Raji (cell line): ENCODE measurements at regions not wholly inside any gene's neighbourhood (a gene's known extent, or its start where the extent isn't known, plus 50 kb on each side); places are given as distances from the start of the nearest gene placed in this dataset.

ENCODE experiments used
- POLR2A ChIP-seq: IDR thresholded peaks from 2 replicates; pipeline ENCODE4 v1.6.1; 2011; ENCODE audit warnings: low read depth, low read length, control low read depth; ENCODE audit not compliant: insufficient read depth

DNA sequence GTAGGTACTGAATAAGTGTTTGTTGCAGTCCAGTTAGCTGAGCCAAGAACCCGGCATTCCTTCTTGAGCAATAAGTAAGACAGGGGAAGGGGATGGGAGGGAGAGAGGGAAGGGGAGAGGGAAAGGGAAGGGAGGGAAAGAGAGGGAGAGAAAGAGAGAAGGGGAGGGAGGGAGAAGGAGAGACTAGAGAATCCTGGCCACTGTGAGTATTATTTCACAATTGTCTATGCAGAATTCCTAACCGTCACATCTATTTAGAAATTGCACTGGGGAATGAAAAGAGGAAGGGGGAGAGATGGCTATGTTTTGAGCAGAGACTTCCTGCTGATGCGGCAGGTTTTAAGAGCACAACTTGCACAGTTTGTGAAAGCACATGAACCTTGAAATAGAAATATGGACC lies 251.4 kb upstream of the ZMIZ1 start:
- TF ChIP-seq POLR2A: no peak

DNA sequence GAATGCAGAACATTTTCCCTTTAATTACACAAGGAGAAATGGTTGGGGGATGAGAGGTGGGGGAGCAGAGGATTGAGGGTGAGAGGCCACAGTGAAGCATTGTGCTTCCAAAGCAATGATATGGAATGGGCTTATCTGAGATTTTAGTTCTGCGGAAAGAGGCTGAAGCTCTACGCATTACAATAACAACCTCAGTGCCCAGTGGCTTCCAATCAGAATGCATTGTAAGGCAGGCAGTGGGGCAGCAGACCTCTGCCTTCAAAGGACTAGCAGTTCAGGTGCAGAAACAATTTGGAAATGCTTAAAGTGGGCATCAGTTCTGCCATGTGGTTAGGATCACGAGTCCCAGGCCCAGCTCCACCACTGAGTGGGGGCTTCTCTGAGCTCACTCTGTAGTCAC lies 251.0 kb upstream of the ZMIZ1 start:
- TF ChIP-seq POLR2A: no peak

DNA sequence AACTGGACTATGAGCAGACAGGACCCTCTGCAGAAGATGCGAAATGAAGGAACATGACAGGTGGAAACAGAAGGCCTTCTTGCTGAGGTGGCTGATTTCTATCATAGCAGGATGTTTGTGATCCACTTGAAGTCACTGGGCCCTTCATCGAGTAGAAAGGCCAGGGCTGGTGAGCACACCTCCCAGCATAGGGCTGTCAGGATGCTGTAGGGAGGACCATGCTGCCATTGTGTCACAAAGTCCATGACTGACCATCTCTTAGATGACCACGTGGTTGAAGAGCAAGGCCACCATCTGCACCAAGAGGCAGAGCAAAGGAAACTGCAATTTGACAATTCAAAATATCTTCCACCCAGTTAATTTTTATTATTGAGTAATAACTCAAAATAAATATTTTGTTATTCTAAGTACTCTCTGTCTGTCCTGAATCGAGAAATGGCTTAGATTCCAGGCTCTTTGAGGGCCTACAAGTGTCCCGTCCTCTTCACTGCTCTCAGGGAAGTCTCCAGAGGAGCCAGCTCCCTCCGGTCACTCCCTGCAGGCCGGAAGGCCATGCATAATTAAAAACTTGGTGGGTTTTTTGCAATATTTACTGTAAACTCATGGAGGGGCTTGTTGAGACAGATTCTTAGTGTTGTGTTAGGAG lies 249.3 kb upstream of the ZMIZ1 start:
- TF ChIP-seq POLR2A: no peak

DNA sequence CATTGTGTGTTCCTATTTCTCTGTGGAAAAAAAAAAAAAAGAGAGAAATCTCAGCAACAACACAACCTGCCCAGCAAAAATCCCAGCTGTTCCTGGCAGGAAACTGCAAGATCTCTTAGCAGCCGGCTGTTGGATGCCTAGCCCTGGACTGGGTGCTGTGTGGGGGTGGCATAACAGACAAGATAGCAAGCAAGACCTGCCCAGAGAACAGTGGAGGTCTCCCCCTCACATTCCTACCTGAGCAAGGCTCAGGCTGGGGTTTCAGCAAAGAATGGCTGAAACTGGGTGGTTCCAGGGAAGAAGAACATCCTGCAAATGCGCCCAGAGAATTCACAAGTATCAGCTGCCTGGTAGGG lies 248.8 kb upstream of the ZMIZ1 start:
- TF ChIP-seq POLR2A: no peak

DNA sequence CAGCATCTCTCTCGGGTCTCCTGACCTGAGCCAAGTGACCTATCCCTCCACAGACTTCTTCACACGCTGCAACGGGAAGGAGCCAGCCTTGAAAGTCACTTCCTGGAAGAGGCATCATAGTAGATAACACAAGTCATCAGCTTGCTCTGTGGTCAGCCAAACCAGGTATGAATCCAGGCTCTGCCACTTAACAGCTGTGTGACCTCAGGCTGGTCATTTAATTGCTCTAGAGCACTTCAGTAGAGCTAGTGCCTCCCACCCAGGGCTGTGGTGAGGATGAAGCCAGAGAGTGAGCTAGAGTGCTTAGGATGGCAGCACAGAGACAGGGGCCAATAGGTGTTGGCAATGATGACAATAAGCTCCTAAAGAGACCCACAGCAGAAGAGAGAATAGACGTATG lies 247.7 kb upstream of the ZMIZ1 start:
- no peak for TF ChIP-seq POLR2A

DNA sequence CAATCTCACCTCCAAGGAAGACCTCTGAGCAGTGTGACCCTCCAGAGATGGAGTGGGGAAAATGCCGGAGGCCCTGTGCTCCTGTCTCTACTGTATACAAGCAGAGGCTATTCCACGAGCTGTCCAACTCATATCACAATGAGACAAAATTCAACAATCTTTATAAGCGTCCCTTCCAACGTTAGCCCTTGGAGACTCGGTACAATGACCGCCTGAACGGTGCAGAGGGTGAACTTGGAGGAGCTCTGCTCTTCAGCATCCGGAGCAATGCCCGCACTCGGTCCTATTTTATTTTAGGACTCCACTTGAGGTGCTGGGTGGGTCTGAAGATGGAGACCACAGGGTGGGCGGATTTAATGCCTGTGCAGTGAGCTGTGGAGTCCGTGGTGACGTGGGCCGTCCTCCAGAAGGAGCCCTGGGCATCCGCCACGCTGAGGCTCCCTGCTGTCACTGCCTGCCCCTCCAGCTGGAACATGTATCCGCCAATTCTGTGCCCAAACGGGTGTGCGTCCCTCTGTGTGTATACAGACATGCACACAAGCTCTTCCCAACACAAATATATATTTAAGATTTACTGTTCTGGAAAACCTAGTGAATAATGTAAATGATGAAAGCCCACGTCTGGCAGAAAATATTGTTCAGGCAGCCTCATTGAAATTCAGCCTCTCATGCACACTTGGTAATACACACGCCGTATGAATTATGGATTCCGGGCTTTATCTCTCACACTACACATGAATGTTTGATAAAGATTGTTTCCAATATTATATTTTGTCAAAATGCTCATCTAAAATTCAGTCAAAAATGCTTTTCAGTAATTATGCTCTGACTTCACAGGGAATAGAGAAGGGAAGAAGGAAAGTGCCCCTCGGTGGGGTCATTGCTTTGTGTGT lies 239.9 kb upstream of the ZMIZ1 start:
- no peak for TF ChIP-seq POLR2A

DNA sequence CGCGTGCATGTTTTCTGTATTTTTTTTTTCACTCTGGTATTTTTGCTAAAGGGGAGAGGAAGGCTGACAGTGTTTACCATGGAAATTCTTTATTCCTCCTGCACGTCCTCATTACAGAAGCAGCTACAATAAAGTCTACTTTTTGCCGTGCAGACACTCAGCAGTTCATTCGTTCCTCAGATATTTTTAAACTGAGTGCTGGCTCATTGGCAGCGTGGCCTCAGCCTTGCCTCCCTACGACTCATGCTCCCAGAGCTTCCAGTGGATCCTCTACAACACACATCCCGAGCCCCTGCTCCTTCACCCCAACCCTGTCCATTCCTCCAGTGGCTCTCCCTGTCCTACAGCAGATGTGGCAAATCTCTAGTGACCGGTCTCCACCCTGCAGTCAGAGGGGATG lies 239.2 kb upstream of the ZMIZ1 start:
- TF ChIP-seq POLR2A: no peak

DNA sequence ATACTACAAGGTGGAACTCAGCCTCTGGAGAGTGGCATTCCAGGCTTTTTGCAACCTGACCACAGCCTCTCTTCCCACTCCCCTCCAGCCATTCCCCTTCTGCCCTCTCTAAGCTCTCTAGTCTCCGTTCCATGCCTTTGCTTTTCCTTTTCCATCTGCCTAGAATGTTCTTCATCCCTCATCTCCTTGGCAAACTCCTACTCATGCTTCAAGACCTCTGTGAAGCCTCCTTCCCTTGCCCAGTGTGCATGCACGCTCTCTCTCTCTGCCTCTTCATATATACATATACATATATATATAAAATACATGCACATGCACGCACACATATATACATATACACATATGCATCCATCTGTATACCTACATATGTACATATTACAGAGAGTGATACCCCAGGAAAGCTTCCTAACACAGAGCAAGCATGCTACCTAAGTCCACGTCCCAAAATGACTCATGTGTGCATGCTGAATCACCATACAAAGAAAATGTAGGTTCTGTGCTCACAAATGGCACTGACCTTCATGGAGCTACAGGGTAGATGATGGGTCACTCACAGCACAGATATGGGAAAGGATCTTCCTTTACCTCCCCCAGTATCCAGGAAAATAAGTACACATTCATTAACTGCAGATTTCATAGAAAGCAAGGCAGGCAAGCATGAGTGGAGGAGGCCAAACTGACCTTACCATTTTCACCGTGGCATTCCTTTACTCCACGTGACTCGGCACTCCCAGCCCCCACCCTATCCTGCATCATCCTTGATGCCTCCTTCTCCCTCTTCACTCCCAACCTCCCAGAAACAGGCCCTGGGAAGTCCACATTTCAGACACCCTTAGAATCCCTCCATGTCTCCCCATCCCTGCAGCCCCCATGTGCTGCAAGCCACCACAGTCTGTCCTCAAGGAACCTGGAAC lies 238.4 kb upstream of the ZMIZ1 start:
- TF ChIP-seq POLR2A: no peak

DNA sequence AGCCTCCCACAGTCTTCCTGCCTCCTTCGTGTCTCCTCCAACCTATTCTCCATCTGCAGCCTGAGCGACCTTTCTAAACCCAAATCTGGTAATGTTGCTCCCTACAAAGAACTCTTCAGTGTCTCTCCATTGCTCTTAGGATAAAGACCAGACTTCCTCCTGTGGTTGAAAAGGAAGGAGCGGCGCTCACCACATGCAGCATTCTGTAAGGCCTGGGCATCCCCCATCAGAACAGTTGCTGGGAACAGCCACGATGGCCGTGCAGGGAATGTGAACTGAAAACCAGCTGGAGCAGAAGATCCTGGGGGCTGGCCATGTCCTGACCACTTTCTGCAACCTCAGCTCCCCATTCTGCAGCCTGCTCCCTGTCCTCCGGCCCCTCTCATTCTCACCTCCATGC lies 237.8 kb upstream of the ZMIZ1 start:
- TF ChIP-seq POLR2A: no peak

DNA sequence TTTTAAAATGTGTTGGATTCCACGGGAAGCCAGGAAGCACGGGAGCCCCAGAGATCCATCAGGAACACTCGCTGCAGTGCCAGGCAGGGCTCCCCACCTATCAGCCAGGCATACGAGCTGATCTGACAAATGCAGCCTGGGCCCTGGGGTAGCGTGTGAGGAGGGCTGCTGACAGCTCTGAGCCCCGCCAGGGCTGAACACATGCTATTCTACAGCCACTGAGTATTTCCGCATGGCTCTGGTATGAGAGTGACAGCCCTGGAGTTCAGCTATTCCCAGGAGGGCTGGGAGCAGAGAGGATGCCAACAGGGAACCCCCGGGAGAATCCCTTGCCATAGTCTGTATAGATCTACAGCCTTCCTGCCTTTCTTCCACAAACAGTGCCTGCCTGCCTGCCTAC lies 237.3 kb upstream of the ZMIZ1 start:
- no peak for TF ChIP-seq POLR2A

DNA sequence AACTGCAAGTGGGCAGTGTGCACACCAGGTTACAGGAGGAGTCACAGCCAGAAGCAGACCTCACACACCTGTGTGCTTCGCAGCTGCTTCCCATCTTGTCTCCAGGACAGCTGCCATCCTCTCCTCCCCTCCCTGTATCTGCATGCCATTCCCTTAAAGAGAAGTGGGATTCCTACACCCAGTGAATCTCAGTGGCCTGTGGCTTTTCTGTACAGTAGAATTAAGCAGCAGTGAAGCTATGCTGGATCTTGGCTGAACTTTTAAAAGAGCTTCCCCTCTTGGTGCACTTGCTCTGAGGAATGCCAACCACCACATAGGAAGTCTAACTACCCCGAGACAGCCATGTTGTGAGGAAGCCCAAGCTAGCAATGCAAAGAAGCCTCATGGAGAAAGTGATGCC lies 236.5 kb upstream of the ZMIZ1 start:
- TF ChIP-seq POLR2A: no peak

DNA sequence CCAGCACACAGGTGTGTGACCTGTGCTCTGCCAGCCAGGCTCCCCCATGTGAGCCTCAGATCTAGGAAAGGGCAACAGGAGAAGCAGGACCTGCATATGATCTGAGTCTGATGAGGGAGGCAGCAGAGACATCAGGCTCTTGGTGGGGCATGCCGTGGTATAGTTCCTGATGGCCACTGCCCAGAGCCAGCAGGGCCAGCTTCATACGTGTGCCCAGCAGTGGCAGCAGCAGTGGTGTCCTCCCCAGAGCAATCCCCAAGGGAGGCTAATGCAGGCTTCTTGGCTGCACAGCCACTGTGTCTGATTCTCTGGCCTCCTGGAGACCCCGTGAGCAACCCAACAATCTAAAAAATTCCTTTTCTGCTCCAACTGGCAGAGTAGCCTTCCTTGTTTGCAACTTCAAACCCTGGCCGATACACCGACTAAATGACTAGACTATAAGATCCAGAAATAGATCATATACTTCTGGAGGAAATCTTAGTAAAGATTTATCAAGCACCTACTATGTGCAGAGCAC lies 230.6 kb upstream of the ZMIZ1 start:
- TF ChIP-seq POLR2A: no peak

DNA sequence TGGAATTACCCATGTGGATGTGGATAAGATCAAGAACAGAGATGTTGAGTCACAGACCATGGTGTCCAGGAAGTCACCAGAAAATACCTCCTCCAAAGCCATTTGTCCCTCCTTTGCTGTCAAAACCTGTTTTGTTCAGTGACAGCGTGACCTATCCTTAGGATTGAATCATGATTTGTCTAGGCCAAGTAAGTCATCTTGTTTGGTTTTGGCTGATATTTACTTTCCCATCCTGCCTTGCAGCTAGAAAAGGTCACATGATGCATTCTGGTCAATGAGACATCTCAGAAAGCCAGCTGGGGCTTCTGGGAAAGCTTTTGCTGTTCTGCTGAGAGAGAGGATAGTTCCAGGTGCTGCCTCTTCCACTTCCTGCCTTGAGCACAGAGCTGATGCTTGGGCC lies 225.3 kb upstream of the ZMIZ1 start:
- no peak for TF ChIP-seq POLR2A

DNA sequence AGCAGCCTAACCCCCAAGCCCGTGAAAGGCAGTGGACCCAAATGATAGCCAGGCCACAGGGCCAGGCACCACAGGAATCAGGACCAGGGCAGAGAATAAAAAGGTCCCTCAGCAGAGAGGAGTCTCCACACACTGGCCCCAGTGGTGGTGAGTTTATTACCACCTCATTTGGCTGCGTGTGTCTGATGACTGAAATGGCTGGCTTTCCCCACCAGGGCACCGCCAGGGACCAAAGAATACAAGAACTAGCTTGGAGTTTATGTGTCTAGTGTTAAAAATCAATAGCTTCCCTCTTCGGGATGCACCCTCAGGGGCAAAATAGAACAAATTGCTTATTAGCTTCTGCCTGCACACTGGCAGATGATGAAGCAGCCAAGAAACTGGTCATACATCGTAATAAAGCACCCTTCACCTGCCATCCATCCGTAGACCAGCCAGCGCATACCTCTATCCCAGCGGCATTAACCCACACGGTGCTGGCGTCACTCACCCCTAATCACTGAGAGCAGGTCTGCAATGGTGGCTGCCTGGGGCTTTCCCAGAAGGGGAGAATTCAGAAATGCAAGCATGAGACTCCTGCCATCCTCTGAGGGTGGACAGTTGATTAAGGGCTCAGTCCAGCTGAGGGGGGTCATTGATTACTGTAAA lies 223.7 kb upstream of the ZMIZ1 start:
- no peak for TF ChIP-seq POLR2A

DNA sequence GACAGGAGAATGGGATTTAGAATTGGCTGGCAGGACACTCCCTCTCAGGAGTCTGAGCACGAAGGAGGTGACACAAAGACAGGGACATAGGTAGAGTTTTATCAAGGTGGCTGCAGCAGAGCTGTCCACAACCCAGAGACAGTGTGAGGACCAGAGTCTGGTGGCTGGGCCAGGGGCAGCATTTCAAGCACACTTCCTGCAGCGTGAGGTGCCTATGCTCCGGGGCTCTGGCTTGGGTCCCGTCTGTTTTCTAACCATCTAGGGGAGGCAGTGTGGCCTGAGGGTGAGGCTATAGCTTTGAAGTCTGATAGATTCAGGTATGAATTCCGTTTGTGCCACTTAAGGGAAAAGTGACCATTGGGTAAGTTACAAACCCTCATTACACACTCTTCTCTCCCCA lies 222.7 kb upstream of the ZMIZ1 start:
- TF ChIP-seq POLR2A: no peak

DNA sequence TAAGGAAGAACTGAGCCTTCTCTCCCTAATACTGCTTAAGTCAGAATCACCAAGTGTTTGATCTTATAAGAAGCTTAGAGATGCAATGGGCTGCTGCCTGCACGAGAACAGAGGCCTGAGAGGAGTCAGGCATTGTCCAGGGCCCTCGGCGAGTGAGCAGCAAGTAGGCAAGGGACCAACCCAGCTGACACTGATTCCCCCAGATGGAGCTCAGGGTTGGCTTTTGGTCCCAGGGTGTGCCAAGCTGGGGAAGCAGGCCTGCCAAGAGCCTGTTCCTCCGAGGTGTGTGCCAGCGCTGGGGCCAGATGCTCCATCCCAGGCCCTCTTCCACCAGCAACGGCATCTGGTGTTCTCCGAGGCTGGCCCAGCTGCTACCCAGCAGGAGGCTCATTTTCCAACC lies 222.0 kb upstream of the ZMIZ1 start:
- TF ChIP-seq POLR2A: no peak

DNA sequence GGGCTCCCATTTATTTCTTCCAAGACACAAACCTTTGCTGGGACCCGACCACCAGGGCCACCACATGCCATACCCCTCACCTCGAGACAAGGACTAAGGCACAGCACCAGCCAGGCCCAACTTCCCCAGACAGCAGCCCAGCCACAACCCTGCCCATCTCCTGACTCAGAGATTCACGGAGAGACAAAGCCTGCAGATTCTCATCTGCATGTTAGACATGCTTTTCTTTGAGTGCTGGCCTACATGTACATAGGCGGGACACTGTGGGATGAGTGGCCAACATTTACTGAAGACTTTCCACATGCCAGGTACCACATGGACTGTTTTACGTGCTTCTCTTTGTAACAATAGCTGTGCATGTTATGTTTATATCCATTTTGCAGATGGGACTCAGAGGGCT lies 221.3 kb upstream of the ZMIZ1 start:
- no peak for TF ChIP-seq POLR2A
